HG02870 (cell line): ENCODE measurements at regions not wholly inside any gene's neighbourhood (a gene's known extent, or its start where the extent isn't known, plus 50 kb on each side); places are given as distances from the start of the nearest gene placed in this dataset.

Source experiments
- ATAC-seq: cut with Tn5 transposase; IDR thresholded peaks from one replicate; pipeline ENCODE4 v1.9.1; 2021; ENCODE audit warnings: mild to moderate bottlenecking, moderate library complexity; ENCODE audit not compliant: unreplicated experiment

GRCh38 chr3:162742159-162742717 is 1245.6 kb downstream of the OTOL1 start:
- ATAC-seq, result no peak

DNA sequence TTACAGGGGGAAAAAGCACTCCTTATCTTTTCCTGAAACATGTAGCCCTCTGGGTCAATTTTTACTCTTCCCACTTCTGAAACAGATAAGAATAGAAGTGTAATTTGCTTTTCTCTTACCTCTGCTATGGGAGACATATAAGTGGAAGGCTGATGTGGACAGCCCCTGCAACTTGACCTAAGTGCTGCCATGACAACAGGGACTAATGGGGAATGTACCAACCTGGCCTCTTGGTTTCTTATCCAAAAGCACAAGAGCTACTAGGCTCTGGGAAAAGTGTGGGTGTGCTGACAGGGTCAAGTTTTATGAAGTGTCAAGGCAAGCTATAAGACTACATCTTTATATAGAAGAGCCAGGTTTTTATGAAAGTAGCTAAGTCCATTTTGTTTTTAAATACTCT is 1246.5 kb downstream of the OTOL1 start:
- no peak for ATAC-seq

DNA sequence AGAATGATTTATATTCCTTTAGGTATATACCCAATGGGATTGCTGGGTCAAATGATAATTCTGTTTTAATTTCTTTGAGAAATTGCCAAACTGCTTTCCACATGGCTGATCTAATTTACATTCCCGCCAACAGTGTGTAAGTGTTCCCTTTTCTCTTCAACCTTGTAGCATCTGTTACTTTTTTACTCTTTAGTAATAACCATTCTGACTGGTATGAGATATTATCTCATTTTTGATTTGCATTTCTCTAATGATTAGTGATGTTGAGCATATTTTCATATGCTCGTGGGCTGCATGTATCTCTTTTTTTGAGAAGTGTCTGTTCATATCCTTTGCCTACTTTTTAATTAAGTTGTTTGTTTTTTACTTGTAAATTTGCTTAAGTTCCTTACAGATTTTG is 1264.2 kb downstream of the OTOL1 start:
- no peak for ATAC-seq

DNA sequence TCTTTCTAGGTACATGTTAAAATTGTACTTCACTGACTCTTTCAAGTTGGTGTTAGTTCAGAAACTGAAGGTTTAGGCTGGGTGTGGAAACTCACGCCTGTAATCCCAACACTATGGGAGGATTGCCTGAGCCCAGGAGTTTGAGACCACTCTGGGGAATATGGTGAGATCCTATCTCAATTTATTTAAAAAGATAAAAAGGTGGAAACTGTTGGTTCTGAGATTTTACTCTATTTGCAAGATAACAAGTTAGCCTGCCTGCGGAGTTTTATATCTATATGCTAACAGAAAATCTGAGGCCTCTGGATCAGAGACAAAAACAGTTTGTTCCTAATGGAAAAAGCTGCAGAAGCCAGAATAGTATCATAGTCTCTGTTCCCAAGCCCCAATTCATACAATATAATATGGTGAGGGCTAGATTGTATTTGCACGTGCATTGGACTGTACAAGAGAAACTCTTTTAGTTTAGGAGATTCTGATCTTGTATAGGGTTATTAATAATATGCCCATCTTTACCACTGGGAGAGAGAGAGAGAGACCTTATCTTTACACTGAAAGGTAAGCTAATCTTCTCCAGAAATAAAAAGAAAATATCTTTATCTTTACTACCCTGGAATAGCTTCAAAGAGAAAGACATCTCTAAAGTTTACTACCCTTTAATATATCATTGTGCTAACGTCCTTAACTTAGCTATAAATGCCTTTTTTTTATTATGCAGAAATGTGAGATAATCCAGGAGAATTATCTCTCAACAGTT is 1267.6 kb downstream of the OTOL1 start:
- ATAC-seq, result no peak

- no peak for ATAC-seq
Measured at GRCh38 chr3:162764808-162765071, 1268.1 kb downstream of the OTOL1 start.

DNA sequence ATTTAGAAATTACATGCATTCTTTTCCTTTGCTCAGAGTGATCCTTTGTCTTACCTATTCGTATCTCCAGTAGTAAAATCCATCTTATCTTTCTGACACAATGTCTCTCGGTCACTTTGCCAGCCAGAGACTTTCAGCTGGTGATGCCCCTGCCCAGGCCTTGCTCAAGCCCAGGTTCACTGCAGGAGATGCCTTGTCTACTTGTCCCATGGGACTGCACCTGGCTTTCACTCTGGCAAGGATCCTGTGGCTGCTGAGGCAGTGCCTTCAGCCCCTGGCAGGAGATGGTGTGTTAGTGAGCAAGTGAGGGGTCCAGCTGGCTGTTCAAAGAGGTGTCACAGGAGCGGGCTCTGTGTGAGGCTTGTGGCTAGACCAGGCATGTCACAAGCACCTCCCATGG is 1268.9 kb downstream of the OTOL1 start:
- no peak for ATAC-seq

DNA sequence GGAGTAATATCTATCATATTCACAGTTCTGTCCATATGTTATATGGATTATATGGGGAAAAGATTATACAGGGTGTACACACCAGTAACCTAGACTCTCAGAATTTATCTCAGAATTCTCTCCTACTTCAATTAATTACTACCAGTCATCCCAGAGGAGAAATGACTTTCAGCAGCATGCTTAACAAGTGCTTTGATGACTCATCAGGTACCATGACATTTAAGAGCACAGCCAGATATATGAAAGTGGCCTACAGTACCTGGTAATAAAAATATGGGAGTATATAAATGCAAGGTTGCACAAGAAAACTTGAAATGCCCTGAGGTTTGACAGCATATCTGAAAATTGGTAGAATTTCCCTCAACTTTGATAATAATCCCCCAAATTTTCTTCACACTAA is 1273.0 kb downstream of the OTOL1 start:
- ATAC-seq, result no peak

GRCh38 chr3:162770551-162770950 is 1273.9 kb downstream of the OTOL1 start:
- no peak for ATAC-seq

- ATAC-seq, result no peak
Measured at GRCh38 chr3:162774613-162775100, 1278.0 kb downstream of the OTOL1 start.

DNA sequence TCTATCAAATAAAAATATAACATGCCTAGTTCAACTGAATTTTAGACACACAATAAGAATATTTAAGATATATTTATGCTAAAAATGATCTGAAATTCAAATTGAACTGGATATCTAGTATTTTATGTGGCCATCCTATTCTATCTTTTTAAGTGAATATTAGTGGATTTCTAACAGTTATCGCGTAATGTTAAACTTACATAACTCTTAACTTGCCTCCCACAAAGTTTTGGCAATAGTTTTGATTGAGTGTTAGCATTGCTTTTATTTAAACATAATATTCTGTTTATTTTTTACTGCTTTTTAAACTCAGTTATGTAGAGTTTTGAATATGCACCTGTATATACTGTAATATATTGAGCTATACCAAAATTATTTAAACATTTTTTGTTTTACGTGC is 1279.5 kb downstream of the OTOL1 start:
- no peak for ATAC-seq

DNA sequence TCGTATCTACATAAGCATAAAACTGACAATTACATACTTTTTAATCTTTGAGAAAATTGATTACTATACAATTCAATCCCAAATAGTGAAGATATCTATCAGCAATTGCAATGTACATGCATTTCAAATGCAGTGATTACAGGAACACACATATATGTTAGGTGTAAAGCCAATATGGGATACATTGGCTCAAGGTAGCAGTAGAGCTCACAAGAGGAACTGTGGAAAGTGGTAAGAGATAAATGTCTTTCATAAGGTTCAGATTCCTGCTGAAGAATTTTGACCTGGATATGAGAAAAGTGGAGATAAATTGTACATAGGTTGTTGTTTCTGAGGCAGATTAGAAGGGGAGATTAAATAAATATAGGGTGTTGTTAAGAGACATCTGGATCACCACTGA is 1280.5 kb downstream of the OTOL1 start:
- no peak for ATAC-seq

DNA sequence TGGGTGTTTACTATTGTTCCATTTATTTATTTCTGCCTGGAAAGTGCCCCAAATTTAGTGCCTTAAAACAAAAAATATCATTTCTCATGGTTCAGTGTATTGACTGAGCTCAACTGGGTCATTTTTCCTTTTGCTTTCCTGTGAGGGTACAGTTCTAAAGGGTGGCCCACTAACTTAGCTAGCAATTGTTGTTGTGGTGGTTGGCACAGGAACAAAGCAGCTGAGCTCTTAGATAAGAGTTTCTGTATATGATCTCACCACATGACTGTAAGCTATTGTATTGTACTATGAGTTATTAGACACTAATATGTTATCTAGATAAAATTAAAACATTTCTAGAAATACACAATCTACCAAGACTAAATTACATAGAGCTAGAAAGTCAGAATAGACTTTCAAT is 1283.7 kb downstream of the OTOL1 start:
- ATAC-seq, result no peak

GRCh38 chr3:162799910-162800309 is 1303.3 kb downstream of the OTOL1 start:
- ATAC-seq, result no peak

- no peak for ATAC-seq
Measured at GRCh38 chr3:162802228-162802965, 1305.8 kb downstream of the OTOL1 start.

GRCh38 chr3:162810776-162811175 is 1314.2 kb downstream of the OTOL1 start:
- ATAC-seq, result no peak

- ATAC-seq, result no peak
Measured at GRCh38 chr3:162842549-162843216, 1346.1 kb downstream of the OTOL1 start.

DNA sequence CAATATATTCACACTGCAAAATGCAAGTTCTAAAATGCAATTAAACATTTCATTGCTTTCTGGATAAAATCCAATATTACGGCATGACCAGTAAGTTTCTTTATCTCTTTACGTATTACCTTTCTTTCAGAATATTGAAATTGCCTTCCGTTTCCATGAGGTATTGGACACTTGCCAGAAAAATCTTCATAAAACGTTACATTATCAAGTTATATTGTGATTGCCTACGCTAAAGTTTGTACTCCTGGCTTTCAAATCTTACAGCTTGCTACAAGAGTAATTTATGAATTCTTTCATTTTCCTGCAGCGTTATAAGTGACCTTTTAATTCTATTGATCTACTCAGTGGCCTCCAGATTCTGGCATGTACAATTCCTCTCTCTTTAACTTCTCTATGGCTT is 1349.3 kb downstream of the OTOL1 start:
- ATAC-seq, result no peak

GRCh38 chr3:162847511-162847910 is 1350.9 kb downstream of the OTOL1 start:
- no peak for ATAC-seq

DNA sequence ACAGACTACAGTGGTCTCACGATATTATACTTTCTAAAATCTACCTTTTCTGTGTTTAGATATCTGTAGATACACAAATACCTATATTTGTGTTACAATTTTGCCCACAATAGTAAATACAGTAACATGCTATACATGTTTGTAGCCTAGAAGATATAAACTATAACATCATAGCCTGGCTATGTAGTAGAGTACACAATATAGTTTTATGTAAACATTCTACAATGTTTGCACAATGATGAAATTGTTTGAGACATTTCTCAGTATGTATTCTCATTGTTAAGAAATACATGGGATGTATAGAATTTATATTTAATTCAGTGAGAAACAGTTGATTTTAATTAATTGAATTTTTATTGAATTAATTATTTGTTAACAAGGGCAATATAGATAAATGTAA is 1367.0 kb downstream of the OTOL1 start:
- no peak for ATAC-seq

DNA sequence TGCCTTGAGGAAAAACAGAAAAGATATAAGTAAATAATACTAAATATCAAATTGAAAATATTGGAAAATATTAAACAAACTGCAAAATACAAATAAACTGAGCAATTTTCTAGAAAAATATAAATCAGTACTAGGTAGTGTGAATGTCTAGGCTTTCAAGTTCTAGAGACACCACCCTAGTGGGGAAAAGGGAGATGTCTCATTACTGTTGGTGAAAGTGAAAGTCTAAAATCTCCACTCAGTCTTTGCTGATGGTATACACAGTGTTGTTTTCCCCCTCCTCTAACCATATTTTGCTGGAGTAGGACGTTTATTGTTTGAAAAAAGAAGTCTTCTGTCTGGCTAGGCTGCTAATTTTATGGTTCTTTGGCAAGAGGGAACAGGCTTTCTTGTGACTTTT is 1368.9 kb downstream of the OTOL1 start:
- ATAC-seq, result no peak

- no peak for ATAC-seq
Measured at GRCh38 chr3:162879021-162879562, 1382.5 kb downstream of the OTOL1 start.
